UCSD-AML1 (cell line): ENCODE measurements at regions not wholly inside any gene's neighbourhood (a gene's known extent, or its start where the extent isn't known, plus 50 kb on each side); places are given as distances from the start of the nearest gene placed in this dataset.

ENCODE experiments used
- DNase-seq: peaks from one replicate; lab custom pipeline; 2025; ENCODE audit not compliant: unreplicated experiment; lab: John Stamatoyannopoulos, UW

DNA sequence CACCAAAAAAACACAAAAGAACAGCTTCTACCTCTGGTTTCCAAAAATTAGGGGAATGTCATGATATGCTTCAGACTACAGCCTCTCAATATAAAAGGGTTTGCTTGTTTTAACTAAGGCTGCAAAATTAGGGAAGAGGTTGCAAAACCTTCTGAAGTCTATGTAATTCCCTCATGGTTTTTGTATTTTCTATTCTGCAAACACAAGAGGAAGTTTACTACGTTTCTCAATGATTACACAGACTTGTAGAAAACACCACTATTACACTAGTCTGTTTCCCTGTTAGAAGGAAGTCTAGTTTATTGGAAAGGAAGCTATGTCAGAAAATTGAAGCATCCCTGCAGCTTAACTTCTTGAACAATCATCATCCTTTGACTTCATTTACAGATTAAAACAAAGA lies 229.7 kb upstream of the FMN2 start:
- no peak for DNase-seq

DNA sequence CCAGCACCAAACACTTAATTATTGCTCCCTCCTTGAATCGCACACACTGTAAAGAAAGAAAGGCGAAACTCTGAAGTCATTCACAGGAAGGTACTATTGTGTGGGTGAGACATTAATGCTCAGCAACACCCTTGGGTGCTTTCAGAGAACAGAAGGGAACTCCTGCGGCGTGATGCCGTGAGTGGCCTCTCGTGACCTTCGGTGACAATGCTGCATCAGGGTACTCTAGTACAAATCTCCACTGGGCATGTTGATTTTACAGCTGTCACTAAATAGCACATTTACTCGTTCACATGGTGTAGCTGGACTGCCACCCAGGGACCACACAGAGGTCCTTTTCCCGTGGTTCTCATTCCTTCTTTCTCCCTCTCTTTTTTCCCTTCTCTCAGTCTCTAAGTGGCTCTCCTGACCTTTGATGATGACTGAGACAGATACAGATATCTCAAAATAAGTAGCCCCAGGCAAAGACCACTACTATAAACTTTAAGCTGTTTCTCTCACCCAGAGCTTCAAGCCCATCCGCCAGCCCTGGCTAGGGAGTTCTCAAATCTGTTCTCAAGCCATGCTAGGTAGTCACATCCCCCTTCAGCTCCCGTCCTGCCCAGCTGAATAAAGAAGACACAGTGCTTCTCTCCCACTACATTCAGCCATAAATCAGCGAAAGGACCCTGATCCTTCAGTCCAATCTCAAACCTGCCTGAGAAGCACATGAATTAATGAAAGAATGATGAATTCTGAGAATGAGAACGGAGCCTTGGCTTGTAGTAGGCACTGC lies 223.4 kb upstream of the FMN2 start:
- DNase-seq, result no peak

DNA sequence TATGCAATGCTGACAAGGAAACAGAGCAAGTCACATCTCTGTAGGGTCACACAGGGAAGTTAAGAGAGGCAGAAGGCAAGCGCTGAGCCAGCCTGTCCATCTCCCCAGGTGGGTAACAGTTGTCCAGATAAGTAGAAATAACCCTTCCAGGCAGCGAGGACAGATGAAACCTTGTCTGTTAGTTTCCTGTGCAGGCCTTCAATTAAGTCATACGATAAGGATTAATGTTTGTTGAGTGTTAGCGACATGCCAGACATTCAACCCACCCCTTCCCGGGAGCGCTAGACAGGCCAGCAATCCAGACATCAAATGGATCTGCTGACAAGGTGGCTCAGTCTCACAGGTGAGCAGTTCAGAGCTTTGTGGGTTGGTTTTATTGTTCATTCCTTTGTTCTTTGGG lies 221.5 kb upstream of the FMN2 start:
- no peak for DNase-seq

DNA sequence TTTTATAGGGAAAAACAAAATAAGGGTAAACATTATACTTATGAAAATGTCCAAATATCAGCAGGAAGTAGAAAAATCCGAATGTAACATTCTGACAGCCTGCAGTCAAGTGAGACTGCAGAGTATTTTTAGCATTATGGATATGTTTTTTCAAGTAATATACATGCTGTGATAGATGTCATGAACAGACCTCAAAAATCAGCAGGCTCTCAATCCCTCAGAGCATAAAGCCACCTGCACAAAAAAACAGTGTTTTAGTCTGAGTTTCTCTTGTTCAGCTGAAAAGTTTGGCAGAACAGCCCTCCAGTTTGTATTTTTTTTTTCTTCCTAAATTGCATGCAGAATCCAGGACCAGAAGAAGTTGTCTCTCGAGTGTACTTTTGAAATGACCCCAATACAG lies 219.1 kb upstream of the FMN2 start:
- DNase-seq, result no peak

DNA sequence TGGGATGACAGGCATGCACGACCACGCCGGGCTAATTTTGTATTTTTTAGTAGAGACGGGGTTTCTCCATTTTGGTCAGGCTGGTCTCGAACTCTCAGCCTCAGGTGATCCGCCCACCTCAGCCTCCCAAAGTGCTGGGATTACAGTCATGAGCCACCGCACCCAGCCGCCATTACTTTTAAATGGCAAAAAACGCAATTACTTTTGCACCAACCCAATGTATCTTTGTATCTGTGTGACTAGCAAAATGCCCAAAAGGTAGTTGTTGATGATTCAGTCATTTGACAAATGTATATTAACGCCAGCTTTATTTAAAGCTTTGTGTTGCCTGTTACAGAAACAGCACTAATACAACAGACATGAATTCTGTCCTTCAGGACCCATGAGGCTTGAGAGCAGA lies 216.9 kb upstream of the FMN2 start:
- no peak for DNase-seq

DNA sequence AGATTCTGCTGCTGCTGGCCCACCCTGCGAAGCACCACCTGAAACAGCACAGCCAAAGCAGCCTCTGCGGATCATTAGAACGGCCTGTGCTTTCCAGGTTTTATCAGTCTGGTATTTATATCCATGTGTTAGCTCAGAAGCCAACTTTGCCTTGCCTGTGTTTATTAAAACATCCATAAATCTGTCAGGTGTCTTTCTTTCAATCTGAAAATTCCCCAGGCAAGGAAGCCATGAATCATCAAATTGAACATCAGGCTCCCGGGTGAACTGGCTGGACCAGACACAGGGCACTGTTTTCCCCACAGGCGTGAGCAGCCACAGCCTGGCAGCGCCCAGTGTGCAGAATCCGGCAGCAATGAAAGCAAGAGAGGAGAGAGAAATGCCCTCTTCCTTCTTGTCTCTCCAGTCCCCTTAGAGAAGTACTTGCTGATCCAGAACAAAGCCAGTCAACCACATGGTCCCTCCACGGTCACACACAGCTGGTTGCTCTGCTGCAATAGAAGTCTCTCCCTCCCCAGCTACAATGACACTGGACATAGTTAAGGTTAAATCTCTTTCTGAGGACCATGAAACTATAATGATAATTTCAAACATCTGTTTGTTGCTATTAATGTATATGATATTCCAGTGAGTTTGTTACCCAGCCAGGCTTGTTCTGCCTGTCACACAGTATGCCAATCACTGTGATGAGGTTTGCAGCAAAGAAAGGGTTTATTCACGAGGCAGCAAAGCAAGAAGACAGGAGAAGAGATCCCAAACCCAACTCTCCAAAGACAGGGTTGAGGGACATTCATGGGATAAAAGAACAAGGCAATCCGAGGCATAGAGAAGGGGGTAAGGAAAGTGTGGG lies 212.1 kb upstream of the FMN2 start:
- DNase-seq, result no peak

DNA sequence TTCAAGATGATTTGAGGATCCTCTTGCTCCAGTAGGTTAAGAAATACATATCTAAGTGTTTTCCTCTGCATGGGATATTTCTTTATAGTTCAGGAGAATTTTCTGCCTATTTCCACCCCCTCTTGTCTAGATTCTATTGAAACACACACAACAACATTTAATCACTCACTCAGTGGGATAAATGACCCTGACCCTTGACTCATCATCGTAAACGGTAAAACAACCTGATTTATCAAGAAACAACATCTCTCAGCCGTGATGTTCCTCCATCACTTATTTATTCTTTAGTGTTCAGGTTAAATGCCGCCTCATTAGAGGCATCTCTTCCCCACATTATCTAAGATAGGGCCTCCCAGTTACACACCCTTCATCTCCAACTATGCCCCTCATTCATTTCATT lies 208.7 kb upstream of the FMN2 start:
- DNase-seq, result no peak

DNA sequence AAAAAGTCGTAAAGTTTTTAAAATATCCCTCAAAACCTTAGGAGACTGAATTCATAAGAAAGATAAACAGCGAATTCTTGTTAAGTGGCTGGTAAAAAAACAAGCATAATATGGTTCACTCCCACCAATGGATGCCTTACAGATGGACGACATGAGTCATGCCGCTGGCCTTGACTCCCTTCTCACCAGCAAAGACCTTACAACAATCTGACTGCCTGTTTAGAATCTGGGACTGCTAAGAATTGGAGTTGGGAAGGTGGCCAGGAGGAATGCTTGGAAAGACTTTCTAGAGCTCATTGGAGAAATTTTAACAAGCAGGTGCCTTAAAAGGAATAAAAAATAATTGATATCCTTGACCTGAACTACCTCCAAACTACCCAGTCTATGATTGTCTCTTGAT lies 206.9 kb upstream of the FMN2 start:
- no peak for DNase-seq

DNA sequence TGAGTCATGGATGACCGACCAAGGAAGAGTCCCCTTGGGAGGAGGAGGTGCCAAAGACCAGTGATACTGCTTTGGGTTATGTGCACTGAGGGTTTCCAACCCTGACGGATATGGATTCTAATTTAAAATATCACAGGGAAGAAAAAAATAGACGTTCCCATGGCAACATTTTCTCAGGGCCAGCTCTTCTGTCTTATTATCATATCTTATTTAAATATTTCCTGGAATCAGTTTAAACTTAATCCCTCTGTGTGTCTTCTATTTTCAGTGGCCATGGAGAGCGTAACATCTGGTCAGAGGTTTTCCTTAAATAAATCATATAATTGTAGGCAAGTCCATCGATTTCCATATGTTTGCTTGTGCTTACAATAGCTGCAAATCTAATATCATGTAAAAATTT lies 205.4 kb upstream of the FMN2 start:
- DNase-seq, result no peak

DNA sequence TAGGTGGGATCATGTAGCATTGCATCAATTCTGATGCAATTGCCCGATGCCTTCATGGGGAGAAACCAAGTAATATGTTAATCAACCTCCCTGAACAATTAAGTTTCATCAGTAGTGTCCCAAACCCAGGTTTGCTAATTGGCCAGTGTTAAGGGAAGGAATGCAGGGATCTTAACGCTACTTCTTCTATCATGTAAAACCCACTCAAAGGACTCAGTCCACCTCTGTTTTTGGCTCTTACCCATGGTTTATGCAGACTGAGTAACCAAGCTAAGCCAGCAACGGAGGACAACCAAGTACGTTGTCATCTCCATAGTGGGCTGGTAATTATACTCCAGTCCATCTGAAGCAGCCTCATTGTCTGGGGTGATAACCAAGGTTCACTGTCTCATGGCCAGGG lies 203.0 kb upstream of the FMN2 start:
- no peak for DNase-seq

DNA sequence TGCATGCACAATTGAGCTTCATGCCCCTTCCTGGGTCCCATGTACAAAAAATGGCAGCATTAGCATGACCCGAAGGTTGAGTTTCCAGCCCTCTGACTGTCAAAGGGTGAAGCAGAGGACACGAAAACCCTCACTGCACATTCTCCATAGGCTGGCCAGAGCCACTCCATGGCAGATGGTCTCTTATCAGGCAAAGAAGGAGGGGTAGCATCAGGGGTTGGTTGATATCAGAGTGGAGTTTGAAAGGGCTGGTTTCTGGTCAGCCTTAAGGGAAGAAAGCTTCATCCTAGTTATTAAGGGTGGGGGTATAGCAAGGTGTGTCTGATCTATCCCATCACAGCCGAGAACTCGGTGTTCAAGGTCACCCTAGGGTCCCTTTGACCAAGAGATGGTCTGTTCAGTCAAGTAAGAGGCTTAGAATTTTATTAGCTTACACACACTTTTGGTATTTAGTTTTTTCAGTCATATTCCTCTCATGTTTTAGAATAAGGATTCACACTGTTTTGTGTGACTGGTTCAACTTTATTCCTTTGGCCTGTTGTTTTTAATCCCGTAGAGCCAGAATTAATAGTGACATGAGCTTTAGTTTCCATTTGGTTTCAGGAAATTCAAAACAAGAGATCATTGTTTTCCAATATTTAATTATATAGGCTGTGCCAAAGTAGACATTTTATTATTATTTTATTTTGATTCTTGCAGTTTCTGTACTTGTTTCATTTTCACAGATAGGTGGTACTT lies 199.9 kb upstream of the FMN2 start:
- no peak for DNase-seq

DNA sequence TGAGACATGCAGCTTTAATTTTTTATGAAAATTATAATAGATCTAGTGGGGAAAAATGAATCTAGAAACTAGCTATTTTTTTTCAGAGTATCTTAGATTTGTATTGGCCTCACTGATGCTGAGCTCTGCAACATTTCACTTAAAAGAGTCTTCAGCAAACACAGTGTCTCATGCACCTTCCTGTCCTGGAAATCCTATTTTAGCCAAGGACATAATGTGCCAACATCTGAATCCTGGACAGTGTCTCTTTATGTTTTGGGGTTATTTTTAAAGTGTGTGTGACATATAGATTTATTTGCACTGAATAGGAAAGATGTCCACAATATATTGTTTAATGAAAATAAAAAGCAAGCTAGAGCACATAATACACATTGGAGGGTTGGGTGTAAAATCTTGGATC lies 199.1 kb upstream of the FMN2 start:
- DNase-seq, result no peak

DNA sequence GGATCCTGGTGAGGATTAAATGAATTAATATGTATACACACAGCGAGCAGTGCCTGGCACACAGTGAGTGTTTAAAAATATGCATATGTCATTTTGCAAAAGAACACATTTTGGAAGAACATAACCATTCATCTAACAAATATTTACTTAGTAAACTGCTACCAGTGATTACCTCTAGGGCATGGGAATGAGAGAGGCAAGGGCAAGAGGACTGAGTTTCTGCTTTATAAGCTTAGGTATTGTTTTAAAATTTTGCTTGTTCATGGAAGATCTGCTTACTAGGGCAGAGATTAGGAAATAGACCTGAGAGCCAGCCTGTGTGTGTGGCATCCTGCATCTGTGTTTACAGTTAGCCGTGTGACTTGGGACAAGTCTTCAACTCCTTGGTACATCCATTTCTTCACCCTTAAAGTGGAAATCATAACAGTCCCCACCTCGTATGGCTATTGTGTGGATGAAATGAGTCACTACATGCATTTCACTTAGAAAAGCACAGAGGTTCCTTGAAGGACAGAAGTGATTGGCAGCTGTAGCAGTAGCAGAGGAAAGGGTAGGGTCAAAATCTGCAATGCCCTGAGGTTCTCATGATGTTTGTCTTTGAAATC lies 198.5 kb upstream of the FMN2 start:
- DNase-seq, result no peak

DNA sequence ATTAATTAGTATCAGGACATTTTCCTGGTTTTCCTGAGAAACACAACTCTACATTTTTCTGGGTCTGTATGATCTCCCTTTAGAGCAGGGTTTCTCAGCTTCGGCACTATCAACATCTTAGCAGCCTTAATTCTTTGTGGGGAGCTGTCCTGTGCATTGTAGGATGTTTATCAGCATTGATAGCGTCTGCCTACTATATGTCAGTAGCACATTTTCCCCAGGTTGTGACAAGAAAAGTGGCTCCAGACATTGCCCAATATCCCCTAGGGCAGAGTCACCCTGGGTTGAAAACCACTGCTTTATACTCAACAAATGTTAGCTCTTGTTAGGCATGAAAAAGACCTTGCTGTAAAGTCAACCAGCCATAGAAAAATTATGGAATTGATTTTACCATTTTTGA lies 195.1 kb upstream of the FMN2 start:
- DNase-seq, result no peak

DNA sequence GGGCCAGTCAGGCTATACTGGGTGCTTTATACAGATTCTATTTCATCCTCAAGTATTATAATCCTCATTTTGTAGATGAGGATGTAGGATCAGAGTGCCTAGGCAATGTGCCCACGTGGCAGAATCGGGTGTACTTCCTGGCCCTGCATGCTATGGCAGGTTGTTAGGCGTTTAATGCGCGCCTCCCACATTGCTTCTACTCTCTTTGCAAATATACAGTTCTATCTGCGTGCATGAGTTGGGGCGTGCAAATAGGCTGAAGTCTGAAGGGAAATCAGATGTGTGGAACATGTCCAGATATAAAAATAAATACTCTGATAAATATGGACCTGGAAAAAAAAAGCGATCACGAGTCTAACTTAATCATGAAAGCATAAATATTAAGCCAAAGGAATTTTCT lies 194.7 kb upstream of the FMN2 start:
- DNase-seq, result no peak

DNA sequence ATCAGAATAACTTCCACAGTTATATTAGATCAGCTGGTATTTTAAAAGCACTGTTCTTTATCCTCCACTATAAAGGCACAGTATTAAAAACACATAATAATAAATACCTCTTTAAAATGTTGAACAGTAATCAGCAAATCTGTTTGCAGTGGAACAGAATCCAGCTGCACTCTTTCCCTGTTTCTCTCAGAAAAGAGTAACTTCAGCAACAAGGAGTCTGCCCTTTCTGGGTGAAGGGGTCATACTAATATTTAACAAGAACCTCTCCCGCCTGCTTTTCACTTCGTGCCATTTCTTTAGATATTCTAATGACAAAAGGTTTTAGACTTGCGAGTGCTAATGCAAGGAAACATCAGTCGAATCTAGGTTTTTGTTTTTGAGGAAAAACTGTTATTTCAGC lies 194.2 kb upstream of the FMN2 start:
- DNase-seq, result no peak

DNA sequence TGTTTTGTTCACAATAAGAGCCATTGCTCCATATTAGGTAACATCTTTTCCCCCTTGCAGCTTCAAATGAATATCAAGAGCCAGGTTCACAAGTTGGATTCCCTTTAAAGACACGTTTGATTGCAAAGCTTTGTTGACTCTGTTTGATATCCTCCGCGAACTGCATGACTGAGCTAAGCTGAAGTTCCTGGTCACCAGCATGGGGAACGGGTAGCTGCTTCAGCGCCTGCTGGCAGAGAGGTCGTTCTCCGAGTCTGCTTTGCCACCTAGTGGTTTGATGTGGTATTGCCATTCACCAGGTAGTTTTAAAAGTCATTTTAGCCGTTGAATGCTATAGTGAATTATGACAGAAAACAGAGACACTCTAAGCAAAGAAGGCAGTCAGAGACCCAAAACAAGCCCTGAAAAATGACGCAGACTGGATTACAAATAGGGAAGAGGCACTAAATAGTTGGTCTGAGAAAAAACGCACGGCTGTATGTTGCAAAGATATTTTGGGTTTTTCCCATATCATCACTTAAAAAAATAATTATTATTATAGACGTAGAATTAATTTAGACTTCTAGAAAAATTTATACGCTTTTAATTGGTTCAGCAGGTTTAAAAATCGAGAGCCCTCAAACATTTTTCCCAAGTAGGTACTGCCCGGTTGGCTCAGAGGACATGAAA lies 193.5 kb upstream of the FMN2 start:
- DNase-seq, result peak; percentile 66

DNA sequence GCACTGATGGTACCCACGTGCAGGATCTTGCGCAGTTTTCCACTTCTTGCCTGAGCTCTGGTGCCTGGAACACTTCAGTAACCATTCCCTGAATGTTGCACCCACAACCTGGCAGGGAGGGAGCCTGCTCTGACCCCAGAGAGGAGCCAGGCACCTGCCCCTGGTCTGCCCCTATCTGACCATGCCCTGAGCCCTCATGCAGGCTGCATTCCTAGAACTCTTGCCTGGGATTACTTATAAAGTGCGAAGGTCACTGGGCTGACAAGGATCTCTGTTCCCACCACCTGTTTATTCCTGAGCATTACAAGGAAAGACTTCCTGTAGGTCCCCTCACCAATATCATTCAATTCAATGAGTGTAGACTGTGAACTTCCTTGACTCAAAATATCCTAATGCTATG lies 191.9 kb upstream of the FMN2 start:
- no peak for DNase-seq

DNA sequence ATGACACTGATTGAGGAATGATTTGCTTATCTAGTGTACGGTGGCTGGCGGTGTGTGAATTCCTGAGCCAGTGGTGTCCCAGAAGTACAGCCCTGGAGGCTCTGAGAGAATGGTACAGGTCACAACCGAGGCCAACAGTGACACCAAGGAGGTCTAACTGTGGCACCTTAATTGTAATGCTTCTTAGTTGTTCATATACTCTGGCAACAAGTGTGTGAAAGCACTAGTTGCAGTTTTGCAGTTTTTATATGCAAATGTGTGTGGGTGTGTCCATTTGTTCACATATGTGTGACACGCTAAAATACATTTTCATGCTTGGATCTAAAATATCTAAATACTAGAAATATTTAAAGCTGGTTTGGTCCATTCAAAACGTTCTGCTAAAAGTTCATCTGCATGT lies 185.3 kb upstream of the FMN2 start:
- DNase-seq, result no peak

DNA sequence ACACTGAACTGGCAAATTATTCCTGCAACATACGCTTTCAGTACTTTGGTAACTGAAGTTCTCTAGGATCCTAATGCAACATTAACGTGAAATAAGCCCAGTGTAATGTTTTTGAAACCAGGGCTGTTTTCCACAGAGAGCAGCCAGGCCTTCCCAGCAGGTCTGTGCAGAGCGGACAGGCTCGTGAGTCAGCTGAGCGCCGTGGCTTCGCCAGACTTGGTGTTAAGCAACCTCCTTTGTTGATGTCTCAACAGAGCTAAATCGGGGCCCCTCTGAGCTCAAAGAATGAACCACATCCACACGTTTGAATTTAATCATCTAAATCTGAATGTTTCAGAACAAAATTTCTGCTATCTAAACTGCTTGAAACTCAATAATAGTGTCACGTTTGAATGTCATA lies 181.8 kb upstream of the FMN2 start:
- DNase-seq, result no peak

DNA sequence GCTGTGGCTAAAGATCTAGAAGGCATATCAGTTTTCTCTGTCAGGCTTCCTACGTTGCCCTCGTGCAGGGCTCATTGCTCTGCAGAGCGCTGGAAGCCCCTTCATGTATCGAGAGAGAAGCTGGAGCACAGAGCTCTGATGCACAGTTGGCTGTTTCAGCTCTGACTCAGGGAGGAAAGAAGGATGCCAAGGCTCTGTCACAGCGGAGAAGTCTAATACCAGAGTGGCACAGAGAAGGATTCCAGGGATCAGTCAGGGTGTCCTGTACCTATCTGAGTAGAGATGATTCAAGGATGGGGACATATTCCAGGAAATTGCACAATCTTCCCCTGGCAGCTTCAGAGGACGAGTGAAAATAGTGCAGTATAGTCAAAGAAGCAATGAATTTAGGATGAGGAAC lies 179.2 kb upstream of the FMN2 start:
- no peak for DNase-seq
